OCI-LY7 (cell line): ENCODE measurements at regions not wholly inside any gene's neighbourhood (a gene's known extent, or its start where the extent isn't known, plus 50 kb on each side); places are given as distances from the start of the nearest gene placed in this dataset.

Experiments used
- BruUV-seq: library from RNA; stranded (reverse); fragments of 400-500 nt; replicated peaks from 2 replicates; lab custom pipeline; 2021; lab: Mats Ljungman, UMichigan
- CTCF ChIA-PET: fragments of 300-600 bp; sonication (Branson Sonifier 250); formaldehyde crosslinking; loops from one replicate; lab custom pipeline; 2022; ENCODE audit warnings: antibody characterized with exemption; ENCODE audit not compliant: unreplicated experiment; lab: Charles Lee
- POLR2A ChIA-PET: fragments of 300-600 bp; sonication (Branson Sonifier 250); formaldehyde crosslinking; loops from one replicate; lab custom pipeline; 2022; ENCODE audit warnings: antibody characterized with exemption; lab: Charles Lee
- DNase-seq: peaks from one replicate; pipeline ENCODE4 v3.0.0-alpha.2; 2015; ENCODE audit warnings: low spot score
- H2AFZ ChIP-seq: fragments of 200-600 bp; sonication (generic), shearing (Covaris generic); 2 replicates; pipeline ENCODE4 v1.6.1; 2014; ENCODE audit warnings: mild to moderate bottlenecking, antibody characterized with exemption, low read length, moderate library complexity
- H3K27ac ChIP-seq: fragments of 200-600 bp; sonication (generic); 2 replicates; pipeline ENCODE4 v1.5.1; 2014; ENCODE audit warnings: mixed run types, low read depth, mild to moderate bottlenecking, moderate library complexity, low read length, inconsistent platforms; ENCODE audit not compliant: poor library complexity, severe bottlenecking
- H3K36me3 ChIP-seq: fragments of 200-600 bp; sonication (generic); 2 replicates; pipeline ENCODE4 v1.6.1; 2014; ENCODE audit warnings: mild to moderate bottlenecking, antibody characterized with exemption, low read length, moderate library complexity, mixed read lengths; ENCODE audit not compliant: insufficient read depth
- H3K4me1 ChIP-seq: fragments of 200-600 bp; sonication (generic); 2 replicates; pipeline ENCODE4 v1.5.1; 2014; ENCODE audit warnings: mild to moderate bottlenecking, low read length; ENCODE audit not compliant: insufficient read depth, poor library complexity, severe bottlenecking
- H3K4me2 ChIP-seq: fragments of 200-600 bp; sonication (generic); 2 replicates; pipeline ENCODE4 v1.6.1; 2014; ENCODE audit warnings: mild to moderate bottlenecking, low read length
- H3K4me3 ChIP-seq: fragments of 200-600 bp; sonication (generic); 2 replicates; pipeline ENCODE4 v1.5.1; 2014; ENCODE audit warnings: mild to moderate bottlenecking, low read depth, low read length; ENCODE audit not compliant: poor library complexity, severe bottlenecking
- H3K79me2 ChIP-seq: fragments of 200-600 bp; sonication (generic); 2 replicates; pipeline ENCODE4 v1.6.1; 2016; ENCODE audit warnings: low read depth, mild to moderate bottlenecking, low read length, moderate library complexity, mixed read lengths; ENCODE audit not compliant: insufficient read depth
- H3K9me2 ChIP-seq: fragments of 200-600 bp; sonication (generic); 2 replicates; pipeline ENCODE4 v1.6.1; 2016; ENCODE audit warnings: mild to moderate bottlenecking, low read length, mixed read lengths; ENCODE audit not compliant: insufficient read depth
- H3K9me3 ChIP-seq: fragments of 200-600 bp; sonication (generic); 2 replicates; pipeline ENCODE4 v1.6.1; 2014; ENCODE audit warnings: mild to moderate bottlenecking, mixed run types, low read length, mixed read lengths
- H4K20me1 ChIP-seq: fragments of 200-600 bp; sonication (generic); 2 replicates; pipeline ENCODE4 v1.6.1; 2014; ENCODE audit warnings: mild to moderate bottlenecking, antibody characterized with exemption, low read length, moderate library complexity, mixed read lengths; ENCODE audit not compliant: insufficient read depth
- CTCF ChIP-seq: fragments of 200-600 bp; sonication (generic); conservative IDR thresholded peaks from 2 replicates; pipeline ENCODE4 v1.5.1; 2014; ENCODE audit warnings: mild to moderate bottlenecking, antibody characterized with exemption, low read length, moderate library complexity, mixed read lengths
- EZH2phosphoT487 ChIP-seq: fragments of 200-600 bp; sonication (generic); IDR thresholded peaks from 2 replicates; pipeline ENCODE4 v1.6.1; 2018; ENCODE audit warnings: low read depth, borderline replicate concordance, mild to moderate bottlenecking, mixed run types, antibody characterized with exemption, low read length, moderate library complexity, mixed read lengths
- intact Hi-C: fragments of 100-400 bp; cut with micrococcal nuclease; formaldehyde crosslinking; loops from one replicate; pipeline ENCODE4 v1.10.0; 2022; ENCODE audit not compliant: unreplicated experiment

GRCh38 chrX:9158611-9159010 lies 124.7 kb upstream of the FAM9B start:
- H2AFZ ChIP-seq = no peak overlapping the region
- H3K9me2 ChIP-seq = no peaks in the 10 kb centered on the region
- no peaks in the 10 kb centered on the region for H3K79me2 ChIP-seq
- no peaks in the 10 kb centered on the region for H3K36me3 ChIP-seq
- H3K27ac ChIP-seq = no peak overlapping the region
- intact Hi-C loops = no loop called here
- TF ChIP-seq EZH2phosphoT487 (no peak), CTCF (no peak)
- no peak overlapping the region for H3K4me3 ChIP-seq
- H3K4me1 ChIP-seq = no peaks in the 10 kb centered on the region
- H4K20me1 ChIP-seq = no peaks in the 10 kb centered on the region
- DNase-seq = no peak
- no peak overlapping the region for H3K4me2 ChIP-seq
- no peaks in the 10 kb centered on the region for H3K9me3 ChIP-seq
- no TSS peak for BruUV-seq
- ChIA-PET CTCF (no interaction called here), POLR2A (no interaction called here)

- intact Hi-C loops = no loop called here
Observed at GRCh38 chrX:9160698-9161329, 126.9 kb upstream of the FAM9B start.

More at GRCh38 chrX:9160698-9161329, 126.9 kb upstream of the FAM9B start:
- Histone ChIP-seq H3K9me3 (no peaks in the 10 kb centered on the region), H3K79me2 (no peaks in the 10 kb centered on the region), H4K20me1 (no peaks in the 10 kb centered on the region), H3K4me3 (no peak overlapping the region), H3K4me2 (no peak overlapping the region), H3K4me1 (no peaks in the 10 kb centered on the region), H3K9me2 (no peaks in the 10 kb centered on the region), H2AFZ (no peak overlapping the region), H3K27ac (no peak overlapping the region), H3K36me3 (no peaks in the 10 kb centered on the region)
- BruUV-seq = no TSS peak
- CTCF ChIA-PET = no interaction called here
- DNase-seq = no peak
- POLR2A ChIA-PET = interaction anchor here (0.8 to 1.2 kb wide), 2 partner anchors 8 to 11 kb away, joined by 3 read pairs; no protein-coding TSS in a partner anchor
- TF ChIP-seq EZH2phosphoT487 (no peak), CTCF (no peak)
